ENCODE measurements at regions not wholly inside any gene's neighbourhood (a gene's known extent, or its start where the extent isn't known, plus 50 kb on each side); places are given as distances from the start of the nearest gene placed in this dataset.
"Not testable (repeated sequence)": the region's sequence is repeated elsewhere in the genome, so short reads cannot be mapped to it uniquely, and the experiment has no call there.

DNA sequence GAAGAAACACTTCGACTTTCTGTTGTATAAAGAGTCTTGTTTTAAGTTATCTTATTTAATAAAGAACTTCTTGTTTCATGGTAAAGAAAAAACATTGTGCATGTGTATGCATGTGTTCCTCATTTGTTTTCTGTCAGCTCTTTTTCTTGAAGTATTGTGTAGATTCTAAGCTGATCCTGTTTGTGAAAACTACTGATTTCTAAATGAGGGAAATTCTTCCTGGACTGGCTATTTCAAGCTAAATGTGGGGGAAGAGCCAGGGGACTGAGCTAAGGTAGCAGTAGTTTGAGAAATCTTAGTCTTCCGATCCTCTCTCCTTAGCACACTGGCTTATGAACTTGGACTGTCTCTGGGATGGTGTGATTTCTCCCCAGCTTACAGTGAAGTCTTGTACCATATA is 56.4 kb upstream of the RBMS1 start:
- DNase-seq, result no peak

GRCh38 chr2:160551259-160551658 is 57.7 kb upstream of the RBMS1 start:
- DNase-seq, result no peak

GRCh38 chr2:160555420-160556071 is 61.9 kb upstream of the RBMS1 start:
- DNase-seq, result no peak

GRCh38 chr2:160557903-160558302 is 64.3 kb upstream of the RBMS1 start:
- no peak for DNase-seq

- DNase-seq, result no peak
Measured at GRCh38 chr2:160558531-160558930, 64.9 kb upstream of the RBMS1 start.

DNA sequence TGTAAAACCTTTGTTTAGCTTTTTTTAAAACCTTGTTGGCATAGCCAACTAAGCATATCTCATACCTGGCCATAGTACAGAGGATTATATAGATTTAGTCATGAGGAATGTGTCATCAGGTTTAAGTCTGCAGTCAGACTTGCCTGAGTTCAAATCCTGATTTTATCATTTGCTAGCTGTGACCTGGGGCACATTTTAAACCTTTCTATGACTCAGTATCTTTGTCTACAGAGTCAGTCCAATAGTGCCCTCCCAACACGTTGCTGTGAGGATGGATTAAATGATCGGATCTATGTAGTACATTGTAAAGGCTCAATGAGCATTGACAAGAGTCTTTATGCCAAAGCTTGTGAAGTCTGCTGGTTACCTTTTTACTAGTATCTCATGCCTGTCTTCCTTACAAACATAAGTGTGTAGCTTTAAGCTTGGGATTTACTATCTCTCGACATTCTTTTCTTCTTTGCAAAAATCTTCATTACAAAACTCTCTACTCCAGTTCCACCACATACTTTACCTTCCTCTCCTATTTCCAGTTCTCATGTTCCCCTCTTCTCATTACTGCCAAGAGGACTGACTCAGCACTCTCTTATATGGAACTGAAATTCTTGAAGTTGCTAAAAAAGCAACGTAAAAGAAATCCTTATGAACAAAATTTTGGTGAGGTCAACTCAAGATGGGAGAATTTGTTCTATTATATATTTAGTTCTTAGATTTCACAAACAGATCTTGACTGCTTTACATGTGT is 68.1 kb upstream of the RBMS1 start:
- no peak for DNase-seq

DNA sequence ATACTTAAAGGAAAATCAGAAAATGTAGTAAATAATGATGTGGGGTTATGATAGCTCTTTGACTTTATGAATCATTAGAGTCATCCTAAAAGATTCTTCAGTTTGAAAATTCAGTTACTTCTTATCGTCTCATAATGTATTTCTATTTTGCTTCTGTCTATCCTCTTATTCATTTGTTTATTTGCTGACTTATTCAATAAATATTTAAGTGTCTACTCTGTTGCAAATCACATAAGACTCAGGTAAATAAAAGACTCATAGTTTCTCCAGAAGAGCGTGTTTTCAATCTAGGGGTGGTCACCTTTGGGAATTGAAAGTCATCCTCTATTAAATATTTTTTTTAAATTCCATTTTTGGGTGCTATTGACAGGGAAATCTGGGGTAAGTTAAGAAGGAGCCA is 69.1 kb upstream of the RBMS1 start:
- DNase-seq, result no peak

DNA sequence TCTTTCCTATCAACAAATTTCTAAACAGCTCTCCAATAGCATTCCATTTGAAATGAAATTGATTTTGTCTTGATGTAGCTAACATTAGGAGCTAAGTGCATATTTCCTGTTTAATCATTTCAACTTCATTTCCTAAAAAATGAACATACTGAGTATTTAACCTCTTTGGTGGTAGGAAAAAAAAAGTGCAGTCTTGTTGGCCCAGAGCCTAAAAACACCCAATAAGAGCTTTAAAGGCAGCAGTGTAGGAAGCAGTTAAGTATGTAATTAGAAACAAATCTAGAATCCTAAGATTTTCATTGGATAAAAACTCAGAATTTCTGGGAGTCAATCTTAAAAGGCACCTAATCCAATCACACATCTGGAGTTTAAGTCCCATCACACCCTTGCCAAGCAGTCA is 71.0 kb upstream of the RBMS1 start:
- no peak for DNase-seq

DNA sequence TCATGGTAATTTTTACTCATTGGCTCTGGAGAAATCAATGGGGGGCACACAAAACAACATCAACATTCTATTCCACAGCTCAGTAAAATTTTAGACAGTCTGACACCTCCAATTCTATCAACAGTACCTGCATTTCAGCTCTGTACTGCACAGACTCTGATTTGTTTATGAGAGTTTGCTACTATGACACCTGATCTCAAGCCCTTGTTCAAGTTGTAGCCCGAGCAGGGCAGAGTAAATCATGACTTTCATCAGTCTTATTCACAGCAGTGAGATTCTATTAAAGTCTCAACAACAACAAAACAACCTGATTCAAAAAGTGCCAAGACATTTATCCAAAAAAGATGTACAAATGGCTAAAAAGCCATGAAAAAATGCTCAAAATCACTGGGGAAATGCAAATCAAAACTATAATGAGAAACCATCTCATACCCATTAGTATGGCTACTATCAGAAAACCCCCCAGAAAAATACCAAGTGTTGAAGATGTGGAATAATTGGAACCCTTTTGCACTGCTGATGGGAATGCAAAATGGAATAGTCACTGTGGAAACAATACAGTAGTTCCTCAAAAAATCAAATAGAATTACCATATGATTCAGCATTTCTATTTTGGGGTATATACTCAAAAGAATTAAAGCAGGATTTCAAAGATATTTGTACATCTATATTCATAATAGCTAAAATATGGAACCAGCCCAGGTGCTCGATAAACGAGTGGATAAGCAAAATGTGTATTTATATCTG is 71.7 kb upstream of the RBMS1 start:
- DNase-seq, result no peak

- DNase-seq, result no peak
Measured at GRCh38 chr2:160566717-160567116, 73.1 kb upstream of the RBMS1 start.

GRCh38 chr2:160568856-160569255 is 75.2 kb upstream of the RBMS1 start:
- no peak for DNase-seq

GRCh38 chr2:160570376-160570775 is 76.8 kb upstream of the RBMS1 start:
- DNase-seq, result no peak

- DNase-seq, result no peak
Measured at GRCh38 chr2:160574468-160575140, 81.0 kb upstream of the RBMS1 start.

DNA sequence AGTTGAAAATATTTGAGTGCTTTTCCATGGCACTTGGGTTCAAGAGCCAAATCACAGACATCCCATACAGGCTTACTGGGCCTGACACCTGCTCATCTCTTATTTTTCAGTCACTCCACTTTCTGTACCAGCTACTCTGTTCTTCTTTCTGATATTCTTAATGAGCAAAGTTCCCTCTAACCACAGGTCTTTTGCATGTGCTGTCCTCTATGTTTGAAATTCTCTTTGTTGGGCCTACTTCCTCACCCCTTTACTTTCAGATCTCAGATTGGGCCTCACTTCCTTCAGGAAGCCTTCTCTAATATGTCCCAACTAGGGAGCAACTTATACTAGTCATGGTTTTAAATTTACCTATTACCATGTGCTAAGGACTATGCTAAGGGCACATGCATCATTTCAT is 81.8 kb upstream of the RBMS1 start:
- DNase-seq, result no peak

DNA sequence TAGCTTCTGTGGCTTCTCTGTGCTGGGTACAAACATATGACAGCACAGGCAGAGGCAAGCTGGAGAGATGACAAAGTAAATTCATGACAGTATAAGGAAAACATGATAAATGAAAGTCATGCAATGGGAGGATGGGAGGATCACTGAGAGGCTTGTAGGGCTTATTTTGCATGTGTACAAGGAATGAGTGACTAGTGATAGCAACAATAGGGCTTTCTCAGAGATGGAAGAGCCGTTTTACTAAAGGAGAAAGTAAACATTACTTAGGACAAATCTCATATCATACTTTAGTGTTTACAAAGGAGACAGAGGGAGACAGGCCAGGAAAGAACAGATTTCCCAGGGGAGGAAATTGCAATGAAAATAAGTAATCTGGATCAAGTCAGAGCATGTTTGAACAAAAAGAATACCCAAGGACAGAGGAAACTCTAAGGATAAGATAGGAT is 82.5 kb upstream of the RBMS1 start:
- no peak for DNase-seq

GRCh38 chr2:160577081-160577480 is 83.5 kb upstream of the RBMS1 start:
- DNase-seq, result not testable (repeated sequence)

GRCh38 chr2:160581035-160581434 is 87.4 kb upstream of the RBMS1 start:
- no peak for DNase-seq

DNA sequence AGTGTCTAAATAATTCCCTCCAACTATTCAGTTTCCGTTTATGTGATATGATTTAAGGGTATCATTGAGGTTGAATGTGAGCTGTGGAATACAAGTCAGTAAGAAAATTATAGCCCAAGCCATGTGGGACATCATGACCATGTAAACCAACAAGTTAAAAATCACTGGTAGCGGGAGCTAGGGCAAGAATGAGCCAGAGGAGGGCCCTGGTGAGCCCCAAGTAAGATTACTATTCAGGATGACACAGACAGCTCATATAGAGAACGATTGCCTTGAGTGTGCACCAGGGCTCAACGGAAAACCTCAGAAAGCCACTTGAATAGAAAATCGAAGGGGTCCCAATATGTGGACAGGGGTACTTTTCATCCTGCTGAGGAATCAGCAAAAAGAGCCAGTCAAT is 87.8 kb upstream of the RBMS1 start:
- DNase-seq, result no peak

GRCh38 chr2:160582081-160582480 is 88.5 kb upstream of the RBMS1 start:
- DNase-seq, result no peak

DNA sequence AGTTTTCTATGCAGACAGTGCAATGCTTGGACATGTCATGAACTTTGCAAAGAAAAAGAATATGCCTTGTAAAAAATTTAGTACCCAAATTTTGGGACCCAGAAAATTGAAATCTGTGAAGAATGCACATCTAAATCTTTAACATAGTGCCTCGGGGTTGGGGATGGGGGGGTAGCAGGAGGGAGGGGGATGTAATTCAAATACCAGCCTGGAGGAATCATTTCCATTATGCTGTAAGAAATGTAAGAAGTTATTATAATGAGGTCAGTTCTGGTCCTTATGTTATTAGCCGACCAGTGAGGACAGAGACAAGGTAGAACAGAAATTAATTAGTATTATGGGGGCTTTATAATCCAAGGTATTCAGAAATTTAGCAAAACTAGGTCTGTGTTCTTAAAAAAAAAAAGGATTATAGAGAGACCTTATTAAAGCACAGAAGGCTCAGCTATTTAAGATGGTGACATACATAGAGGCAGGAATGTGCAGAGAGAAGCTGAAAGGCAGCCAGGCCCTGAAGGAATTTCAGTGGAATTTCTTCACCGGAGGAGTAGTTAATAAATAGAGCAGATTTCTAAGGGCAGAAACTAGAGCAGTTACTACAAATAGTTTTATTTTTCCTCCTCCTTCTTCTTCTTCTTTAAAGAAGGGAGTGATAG is 89.0 kb upstream of the RBMS1 start:
- DNase-seq, result no peak

GRCh38 chr2:160583146-160583535 is 89.5 kb upstream of the RBMS1 start:
- DNase-seq, result no peak

DNA sequence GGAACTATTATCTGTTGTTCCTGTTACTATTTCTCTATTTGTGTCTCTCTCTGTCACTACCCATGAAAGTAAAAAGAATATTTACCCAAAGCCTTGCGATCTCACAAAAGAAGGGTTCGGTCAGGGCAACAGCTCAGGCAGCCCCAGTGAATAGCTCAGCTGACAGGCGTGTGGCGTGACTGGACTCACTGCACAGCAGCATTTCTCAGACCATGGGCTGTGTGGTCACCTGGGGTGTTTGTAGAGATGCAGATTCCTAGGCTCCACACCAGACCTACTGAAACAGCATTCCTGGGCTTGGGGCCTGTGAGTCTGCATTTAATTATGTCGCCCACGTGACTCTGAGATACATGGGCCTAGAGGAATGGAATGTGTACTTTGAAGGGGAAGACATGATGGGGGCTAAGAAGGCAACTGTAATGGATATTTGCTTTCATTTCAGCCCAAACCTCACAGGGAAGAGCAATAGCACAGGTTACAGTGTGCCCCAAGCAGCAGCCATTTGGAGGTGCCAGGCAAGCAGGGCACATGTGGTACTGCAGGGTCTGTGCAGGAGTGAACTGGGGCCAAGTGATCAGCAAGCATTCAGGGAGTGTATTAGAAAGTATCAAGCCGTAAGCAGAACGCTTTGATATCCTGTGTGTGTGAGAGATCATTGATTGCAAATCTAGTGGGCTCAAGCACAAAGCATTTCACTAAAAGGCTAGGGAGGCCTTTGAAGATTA is 90.4 kb upstream of the RBMS1 start:
- DNase-seq, result no peak
